GM13977 (cell line): ENCODE measurements at regions not wholly inside any gene's neighbourhood (a gene's known extent, or its start where the extent isn't known, plus 50 kb on each side); places are given as distances from the start of the nearest gene placed in this dataset.

Source experiments
- DNase-seq: peaks from one replicate; pipeline ENCODE4 v3.0.0; 2012; ENCODE audit warnings: low spot score
- CTCF ChIP-seq: IDR thresholded peaks from 2 replicates; pipeline ENCODE4 v1.5.1; 2012; ENCODE audit warnings: mild to moderate bottlenecking, control low read depth; ENCODE audit not compliant: insufficient read depth; ENCODE audit errors: extremely low read depth, missing control alignments
- in situ Hi-C: fragments of 300-500 bp; cut with MboI; formaldehyde crosslinking; loops from one replicate; pipeline ENCODE4 v1.12.0; 2022; ENCODE audit warnings: low sequenced_read_pairs, low pct_unique_long_range_greater_than_20kb, mixed read lengths, inconsistent platforms; ENCODE audit not compliant: unreplicated experiment

- in situ Hi-C loops = no loop called here
- no peak for DNase-seq
- no peak for TF ChIP-seq CTCF
Measured at GRCh38 chr10:76675951-76676587, 961.5 kb downstream of the KCNMA1 start.

- no peak for DNase-seq
- in situ Hi-C loops = no loop called here
- TF ChIP-seq CTCF = no peak
Measured at GRCh38 chr10:76675561-76675950, 962.1 kb downstream of the KCNMA1 start.

GRCh38 chr10:76667408-76668370, 969.9 kb downstream of the KCNMA1 start:
- DNase-seq = no peak
- in situ Hi-C loops = no loop called here
- no peak for TF ChIP-seq CTCF

GRCh38 chr10:76666891-76667290, 970.7 kb downstream of the KCNMA1 start:
- TF ChIP-seq CTCF = no peak

GRCh38 chr10:76665029-76665428, 972.6 kb downstream of the KCNMA1 start:
- in situ Hi-C loops = no loop called here
- no peak for DNase-seq
- TF ChIP-seq CTCF = no peak

More at GRCh38 chr10:76666891-76667290, 970.7 kb downstream of the KCNMA1 start:
- DNase-seq = no peak
- in situ Hi-C loops = no loop called here

- no peak for TF ChIP-seq CTCF
- in situ Hi-C loops = no loop called here
- DNase-seq = no peak
Measured at GRCh38 chr10:76657337-76658012, 980.1 kb downstream of the KCNMA1 start.
